Upper lobe of right lung (tissue), 1 donor: ENCODE measurements at regions not wholly inside any gene's neighbourhood (a gene's known extent, or its start where the extent isn't known, plus 50 kb on each side); places are given as distances from the start of the nearest gene placed in this dataset.

Experiments
- ATAC-seq: fragments of 200-7000 bp; cut with Tn5 transposase; one replicate; pipeline ENCODE4 v1.9.1; 2020; ENCODE audit warnings: mild to moderate bottlenecking, moderate library complexity
- DNase-seq: peaks from one replicate; pipeline ENCODE4 v3.0.0-alpha.2; 2020
- H3K27ac ChIP-seq: fragments of 200-600 bp; one replicate; pipeline ENCODE4 v1.8.0; 2022
- H3K27me3 ChIP-seq: fragments of 200-600 bp; one replicate; pipeline ENCODE4 v1.8.0; 2022; ENCODE audit warnings: mild to moderate bottlenecking
- H3K36me3 ChIP-seq: fragments of 200-600 bp; one replicate; pipeline ENCODE4 v1.8.0; 2022
- H3K4me1 ChIP-seq: fragments of 200-600 bp; one replicate; pipeline ENCODE4 v1.8.0; 2022
- H3K4me3 ChIP-seq: fragments of 200-600 bp; one replicate; pipeline ENCODE4 v1.8.0; 2022; ENCODE audit warnings: mild to moderate bottlenecking
- H3K9me3 ChIP-seq: fragments of 200-600 bp; one replicate; pipeline ENCODE4 v1.8.0; 2022
- CTCF ChIP-seq: fragments of 200-600 bp; IDR thresholded peaks from one replicate; pipeline ENCODE4 v1.8.0; 2022; ENCODE audit warnings: antibody characterized with exemption
- intact Hi-C: fragments of 100-400 bp; cut with DNase I; formaldehyde crosslinking; loops from one replicate; pipeline ENCODE4 v1.11.0; 2022
- donor health status: DM: no; HTN: yes; CAD: no; lungs with severe emphysema.

- Histone ChIP-seq H3K27me3 (no peaks in the 10 kb centered on the region), H3K4me1 (no peaks in the 10 kb centered on the region), H3K27ac (no peak overlapping the region), H3K9me3 (no peaks in the 10 kb centered on the region), H3K36me3 (no peaks in the 10 kb centered on the region), H3K4me3 (no peak overlapping the region)
- intact Hi-C loops: no loop called here
- no peak for DNase-seq
- ATAC-seq: no peak
- no peak for TF ChIP-seq CTCF
These were observed 226.4 kb downstream of the DUSP10 start for GRCh38 chr1:221515496-221515895.

- no peak for ATAC-seq
- H3K4me1 ChIP-seq: no peaks in the 10 kb centered on the region
- no peak for TF ChIP-seq CTCF
- no peaks in the 10 kb centered on the region for H3K36me3 ChIP-seq
- no peak overlapping the region for H3K4me3 ChIP-seq
- no peaks in the 10 kb centered on the region for H3K9me3 ChIP-seq
- intact Hi-C loops: no loop called here
- no peaks in the 10 kb centered on the region for H3K27me3 ChIP-seq
- H3K27ac ChIP-seq: no peak overlapping the region
- no peak for DNase-seq
These were observed 223.9 kb downstream of the DUSP10 start for GRCh38 chr1:221517961-221518360.

GRCh38 chr1:221520250-221520649, 221.6 kb downstream of the DUSP10 start:
- Histone ChIP-seq H3K27ac (no peak overlapping the region), H3K9me3 (no peaks in the 10 kb centered on the region), H3K4me1 (no peaks in the 10 kb centered on the region), H3K27me3 (peaks cover 3% of the 10 kb centered on the region), H3K36me3 (no peaks in the 10 kb centered on the region), H3K4me3 (no peak overlapping the region)
- TF ChIP-seq CTCF: no peak
- DNase-seq (no peak), ATAC-seq (no peak)
- intact Hi-C loops: no loop called here

GRCh38 chr1:221521686-221522085, 220.2 kb downstream of the DUSP10 start:
- TF ChIP-seq CTCF: no peak
- Histone ChIP-seq H3K9me3 (no peaks in the 10 kb centered on the region), H3K4me3 (no peak overlapping the region), H3K4me1 (no peaks in the 10 kb centered on the region), H3K36me3 (no peaks in the 10 kb centered on the region), H3K27ac (no peak overlapping the region), H3K27me3 (peaks cover 3% of the 10 kb centered on the region)
- DNase-seq: no peak
- intact Hi-C loops: no loop called here
- ATAC-seq: no peak

- no peak for TF ChIP-seq CTCF
- Histone ChIP-seq H3K36me3 (no peaks in the 10 kb centered on the region), H3K4me1 (no peaks in the 10 kb centered on the region), H3K27ac (no peak overlapping the region), H3K27me3 (peaks cover 3% of the 10 kb centered on the region), H3K9me3 (no peaks in the 10 kb centered on the region), H3K4me3 (no peak overlapping the region)
- DNase-seq: no peak
- intact Hi-C loops: no loop called here
- ATAC-seq: no peak
These were observed 219.4 kb downstream of the DUSP10 start for GRCh38 chr1:221522529-221522940.

GRCh38 chr1:221525749-221526148, 216.1 kb downstream of the DUSP10 start:
- peaks cover 3% of the 10 kb centered on the region for H3K27me3 ChIP-seq
- intact Hi-C loops: no loop called here
- TF ChIP-seq CTCF: no peak
- no peak for ATAC-seq
- H3K36me3 ChIP-seq: no peaks in the 10 kb centered on the region
- no peak for DNase-seq
- no peak overlapping the region for H3K4me3 ChIP-seq
- H3K4me1 ChIP-seq: no peaks in the 10 kb centered on the region
- H3K9me3 ChIP-seq: no peaks in the 10 kb centered on the region
- H3K27ac ChIP-seq: no peak overlapping the region
